OCI-LY7 (cell line): ENCODE measurements at regions not wholly inside any gene's neighbourhood (a gene's known extent, or its start where the extent isn't known, plus 50 kb on each side); places are given as distances from the start of the nearest gene placed in this dataset.

Experiments used
- BruUV-seq: library from RNA; stranded (reverse); fragments of 400-500 nt; replicated peaks from 2 replicates; lab custom pipeline; 2021; lab: Mats Ljungman, UMichigan
- CTCF ChIA-PET: fragments of 300-600 bp; sonication (Branson Sonifier 250); formaldehyde crosslinking; loops from one replicate; lab custom pipeline; 2022; ENCODE audit warnings: antibody characterized with exemption; ENCODE audit not compliant: unreplicated experiment; lab: Charles Lee
- POLR2A ChIA-PET: fragments of 300-600 bp; sonication (Branson Sonifier 250); formaldehyde crosslinking; loops from one replicate; lab custom pipeline; 2022; ENCODE audit warnings: antibody characterized with exemption; lab: Charles Lee
- DNase-seq: peaks from one replicate; pipeline ENCODE4 v3.0.0-alpha.2; 2015; ENCODE audit warnings: low spot score
- H2AFZ ChIP-seq: fragments of 200-600 bp; sonication (generic), shearing (Covaris generic); 2 replicates; pipeline ENCODE4 v1.6.1; 2014; ENCODE audit warnings: mild to moderate bottlenecking, antibody characterized with exemption, low read length, moderate library complexity
- H3K27ac ChIP-seq: fragments of 200-600 bp; sonication (generic); 2 replicates; pipeline ENCODE4 v1.5.1; 2014; ENCODE audit warnings: mixed run types, low read depth, mild to moderate bottlenecking, moderate library complexity, low read length, inconsistent platforms; ENCODE audit not compliant: poor library complexity, severe bottlenecking
- H3K36me3 ChIP-seq: fragments of 200-600 bp; sonication (generic); 2 replicates; pipeline ENCODE4 v1.6.1; 2014; ENCODE audit warnings: mild to moderate bottlenecking, antibody characterized with exemption, low read length, moderate library complexity, mixed read lengths; ENCODE audit not compliant: insufficient read depth
- H3K4me1 ChIP-seq: fragments of 200-600 bp; sonication (generic); 2 replicates; pipeline ENCODE4 v1.5.1; 2014; ENCODE audit warnings: mild to moderate bottlenecking, low read length; ENCODE audit not compliant: insufficient read depth, poor library complexity, severe bottlenecking
- H3K4me2 ChIP-seq: fragments of 200-600 bp; sonication (generic); 2 replicates; pipeline ENCODE4 v1.6.1; 2014; ENCODE audit warnings: mild to moderate bottlenecking, low read length
- H3K4me3 ChIP-seq: fragments of 200-600 bp; sonication (generic); 2 replicates; pipeline ENCODE4 v1.5.1; 2014; ENCODE audit warnings: mild to moderate bottlenecking, low read depth, low read length; ENCODE audit not compliant: poor library complexity, severe bottlenecking
- H3K79me2 ChIP-seq: fragments of 200-600 bp; sonication (generic); 2 replicates; pipeline ENCODE4 v1.6.1; 2016; ENCODE audit warnings: low read depth, mild to moderate bottlenecking, low read length, moderate library complexity, mixed read lengths; ENCODE audit not compliant: insufficient read depth
- H3K9me2 ChIP-seq: fragments of 200-600 bp; sonication (generic); 2 replicates; pipeline ENCODE4 v1.6.1; 2016; ENCODE audit warnings: mild to moderate bottlenecking, low read length, mixed read lengths; ENCODE audit not compliant: insufficient read depth
- H3K9me3 ChIP-seq: fragments of 200-600 bp; sonication (generic); 2 replicates; pipeline ENCODE4 v1.6.1; 2014; ENCODE audit warnings: mild to moderate bottlenecking, mixed run types, low read length, mixed read lengths
- H4K20me1 ChIP-seq: fragments of 200-600 bp; sonication (generic); 2 replicates; pipeline ENCODE4 v1.6.1; 2014; ENCODE audit warnings: mild to moderate bottlenecking, antibody characterized with exemption, low read length, moderate library complexity, mixed read lengths; ENCODE audit not compliant: insufficient read depth
- CTCF ChIP-seq: fragments of 200-600 bp; sonication (generic); conservative IDR thresholded peaks from 2 replicates; pipeline ENCODE4 v1.5.1; 2014; ENCODE audit warnings: mild to moderate bottlenecking, antibody characterized with exemption, low read length, moderate library complexity, mixed read lengths
- EZH2phosphoT487 ChIP-seq: fragments of 200-600 bp; sonication (generic); IDR thresholded peaks from 2 replicates; pipeline ENCODE4 v1.6.1; 2018; ENCODE audit warnings: low read depth, borderline replicate concordance, mild to moderate bottlenecking, mixed run types, antibody characterized with exemption, low read length, moderate library complexity, mixed read lengths
- intact Hi-C: fragments of 100-400 bp; cut with micrococcal nuclease; formaldehyde crosslinking; loops from one replicate; pipeline ENCODE4 v1.10.0; 2022; ENCODE audit not compliant: unreplicated experiment

DNA sequence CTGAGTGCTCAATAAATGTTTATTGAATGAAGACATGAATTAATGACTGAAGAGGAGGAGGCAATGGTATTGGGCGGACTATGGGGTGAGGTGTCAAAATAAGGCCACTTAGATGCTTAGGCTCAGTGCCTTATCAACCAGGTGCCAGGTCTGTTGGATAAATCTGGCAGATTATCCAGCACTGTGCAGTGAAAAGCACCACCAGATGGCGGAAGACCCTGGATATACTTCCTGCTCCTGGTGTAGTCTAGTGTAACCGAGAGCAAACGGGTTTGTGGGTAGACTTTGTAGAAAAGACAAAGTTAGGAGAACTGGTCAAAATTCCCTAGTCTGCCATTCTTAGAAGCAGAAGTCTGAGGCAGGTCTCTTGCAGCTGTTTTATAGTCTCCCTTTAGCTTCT lies 306.3 kb downstream of the ATP23 start:
- ChIA-PET CTCF (no interaction called here), POLR2A (no interaction called here)
- no peak for DNase-seq
- Histone ChIP-seq H3K4me3 (no peak overlapping the region), H4K20me1 (no peaks in the 10 kb centered on the region), H3K79me2 (no peaks in the 10 kb centered on the region), H3K9me2 (no peaks in the 10 kb centered on the region), H3K27ac (no peak overlapping the region), H3K4me1 (no peaks in the 10 kb centered on the region), H2AFZ (no peak overlapping the region), H3K36me3 (no peaks in the 10 kb centered on the region), H3K4me2 (no peak overlapping the region), H3K9me3 (no peaks in the 10 kb centered on the region)
- intact Hi-C loops = no loop called here
- no TSS peak for BruUV-seq
- peak; percentile 49 for TF ChIP-seq CTCF
- TF ChIP-seq EZH2phosphoT487 = no peak

DNA sequence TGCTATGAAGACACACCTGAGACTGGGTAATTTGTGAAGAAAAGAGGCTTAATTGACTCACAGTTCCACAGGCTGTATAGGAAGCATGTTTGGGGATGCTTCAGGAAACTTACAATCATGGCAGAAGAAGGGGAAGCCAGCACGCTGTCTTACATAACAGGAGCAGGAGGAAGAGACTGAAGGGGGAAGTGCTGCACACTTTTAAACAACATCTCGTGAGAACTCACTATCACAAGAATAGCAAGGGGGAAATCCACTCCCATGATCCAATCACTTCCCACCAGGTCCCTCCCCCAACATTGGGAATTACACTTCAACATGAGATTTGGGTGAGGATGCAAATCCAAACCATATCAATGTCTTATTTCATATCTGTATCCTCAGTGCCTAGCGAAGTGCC lies 307.2 kb downstream of the ATP23 start:
- H2AFZ ChIP-seq = no peak overlapping the region
- CTCF ChIA-PET = no interaction called here

More for the DNA sequence above, 307.2 kb downstream of the ATP23 start:
- Histone ChIP-seq H3K4me1 (no peaks in the 10 kb centered on the region), H3K27ac (no peak overlapping the region), H3K9me2 (no peaks in the 10 kb centered on the region), H3K4me3 (no peak overlapping the region), H3K9me3 (no peaks in the 10 kb centered on the region), H4K20me1 (no peaks in the 10 kb centered on the region), H3K79me2 (no peaks in the 10 kb centered on the region), H3K36me3 (no peaks in the 10 kb centered on the region), H3K4me2 (no peak overlapping the region)
- TF ChIP-seq EZH2phosphoT487 (no peak), CTCF (no peak)
- intact Hi-C loops = no loop called here
- DNase-seq = no peak
- BruUV-seq = no TSS peak
- POLR2A ChIA-PET = no interaction called here
